ENCODE measurements at regions not wholly inside any gene's neighbourhood (a gene's known extent, or its start where the extent isn't known, plus 50 kb on each side); places are given as distances from the start of the nearest gene placed in this dataset.

DNA sequence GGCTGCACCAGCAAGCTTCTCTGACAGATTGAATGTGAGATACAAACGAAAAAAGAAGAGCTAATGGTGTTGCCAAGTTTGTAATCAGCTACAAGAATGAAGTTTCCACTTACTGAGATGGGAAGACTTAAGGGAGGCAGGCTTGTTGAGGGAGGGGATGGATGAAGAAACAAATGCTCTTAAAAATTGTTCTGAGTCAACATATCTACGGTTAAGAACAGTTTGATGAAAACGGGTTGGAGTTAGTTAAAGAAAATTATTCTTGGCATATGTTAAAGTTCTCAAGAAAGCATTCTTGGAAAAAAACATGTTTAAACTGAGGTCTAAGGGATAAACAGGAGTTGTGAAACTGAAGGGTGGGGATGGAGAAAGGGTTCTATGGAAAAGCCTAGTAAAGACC, 816.3 kb upstream of the HS3ST1 start:
- Histone ChIP-seq H3K79me2 (ENCODE audit: insufficient read depth, low read length) (no peaks in the 10 kb centered on the region), H3K4me1 (ENCODE audit: control insufficient read depth in 1 of 2, insufficient read depth in 2 of 2, low read length in 2 of 2) (no peaks in the 10 kb centered on the region), H3K36me3 (ENCODE audit: control insufficient read depth in 1 of 2, insufficient read depth in 2 of 2, low read length in 2 of 2) (no peaks in the 10 kb centered on the region), H3K4me2 (ENCODE audit: low read length) (no peak overlapping the region), H3K27me3 (ENCODE audit: insufficient read depth, low read length) (0 out of 2 replicates have a peak, but pooled peaks cover 4% of the 10 kb centered on the region), H3K9me2 (ENCODE audit: insufficient read depth) (no peaks in the 10 kb centered on the region), H3K27ac (ENCODE audit: low read depth, low read length) (no peak overlapping the region), H4K20me1 (ENCODE audit: insufficient read depth) (no peaks in the 10 kb centered on the region), H3K9me3 (ENCODE audit: control insufficient read depth in 1 of 2, insufficient read depth in 1 of 2, low read depth in 1 of 2, low read length in 2 of 2) (no peaks in the 10 kb centered on the region), H3K9ac (ENCODE audit: low read length) (no peak overlapping the region), H2AFZ (ENCODE audit: low read depth, low read length, poor library complexity, severe bottlenecking) (no peak overlapping the region), H3K4me3 (replicated peaks in 1 of 2; ENCODE audit: low read depth in 1 of 2, low read length in 2 of 2) (no peak overlapping the region)
- CTCF ChIA-PET, result interaction anchor here (0.7 kb wide), 1 partner anchor 19 kb away, joined by 3 read pairs; no protein-coding TSS in a partner anchor
- POLR2A ChIA-PET, result no interaction called here
- ATAC-seq (no peak), DNase-seq (ENCODE audit: low read depth, low spot score) (no peak)
- RAD21 ChIA-PET (ENCODE audit: low non-redundant PET in 1 of 2, low total read pairs in 2 of 2, uncharacterized antibody in 2 of 2, unreplicated experiment in 2 of 2), result no interaction called here
- BruUV-seq (replicated peaks), result no TSS peak
- intact Hi-C loops (cut with micrococcal nuclease), result no loop called here
- TF ChIP-seq ZFX (IDR thresholded peaks at IDR 0.05) (no peak), ELF1 (IDR thresholded peaks at IDR 0.05; ENCODE audit: borderline replicate concordance, low read depth) (no peak)

DNA sequence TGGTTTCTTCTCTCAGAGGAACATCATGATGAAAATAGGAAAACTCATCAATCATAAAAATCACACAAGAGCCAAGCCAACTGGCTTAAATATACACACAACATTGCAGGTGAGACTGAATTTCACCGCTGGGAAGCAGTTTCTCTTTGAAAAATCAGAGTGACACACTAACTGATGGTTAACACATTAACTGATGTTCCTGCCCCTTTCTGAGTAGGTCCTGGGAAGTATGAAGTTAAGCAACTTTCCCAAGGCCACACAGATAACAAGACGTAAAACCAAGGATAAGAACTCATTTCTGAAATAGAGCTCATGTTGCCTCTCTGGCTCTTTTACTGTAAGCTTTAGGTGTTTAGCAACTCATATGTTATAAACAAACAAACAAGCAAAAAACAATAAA, 813.7 kb upstream of the HS3ST1 start:
- no peak overlapping the region for H3K4me2 ChIP-seq (ENCODE audit: low read length)
- no TSS peak for BruUV-seq (replicated peaks)
- no peak overlapping the region for H3K4me3 ChIP-seq (replicated peaks in 1 of 2; ENCODE audit: low read depth in 1 of 2, low read length in 2 of 2)
- DNase-seq (ENCODE audit: low read depth, low spot score) (no peak), ATAC-seq (no peak)
- CTCF ChIA-PET, result no interaction called here
- H3K9me3 ChIP-seq (ENCODE audit: control insufficient read depth in 1 of 2, insufficient read depth in 1 of 2, low read depth in 1 of 2, low read length in 2 of 2), result no peaks in the 10 kb centered on the region
- no peaks in the 10 kb centered on the region for H3K36me3 ChIP-seq (ENCODE audit: control insufficient read depth in 1 of 2, insufficient read depth in 2 of 2, low read length in 2 of 2)
- no peak overlapping the region for H2AFZ ChIP-seq (ENCODE audit: low read depth, low read length, poor library complexity, severe bottlenecking)
- intact Hi-C loops (cut with micrococcal nuclease), result no loop called here
- H3K79me2 ChIP-seq (ENCODE audit: insufficient read depth, low read length), result no peaks in the 10 kb centered on the region
- H3K4me1 ChIP-seq (ENCODE audit: control insufficient read depth in 1 of 2, insufficient read depth in 2 of 2, low read length in 2 of 2), result no peaks in the 10 kb centered on the region
- no peak overlapping the region for H3K9ac ChIP-seq (ENCODE audit: low read length)
- no peak overlapping the region for H3K27ac ChIP-seq (ENCODE audit: low read depth, low read length)
- H3K9me2 ChIP-seq (ENCODE audit: insufficient read depth), result no peaks in the 10 kb centered on the region
- RAD21 ChIA-PET (ENCODE audit: low non-redundant PET in 1 of 2, low total read pairs in 2 of 2, uncharacterized antibody in 2 of 2, unreplicated experiment in 2 of 2), result no interaction called here
- 0 out of 2 replicates have a peak, but pooled peaks cover 4% of the 10 kb centered on the region for H3K27me3 ChIP-seq (ENCODE audit: insufficient read depth, low read length)
- POLR2A ChIA-PET, result no interaction called here
- no peaks in the 10 kb centered on the region for H4K20me1 ChIP-seq (ENCODE audit: insufficient read depth)
- TF ChIP-seq, protein P1, sequence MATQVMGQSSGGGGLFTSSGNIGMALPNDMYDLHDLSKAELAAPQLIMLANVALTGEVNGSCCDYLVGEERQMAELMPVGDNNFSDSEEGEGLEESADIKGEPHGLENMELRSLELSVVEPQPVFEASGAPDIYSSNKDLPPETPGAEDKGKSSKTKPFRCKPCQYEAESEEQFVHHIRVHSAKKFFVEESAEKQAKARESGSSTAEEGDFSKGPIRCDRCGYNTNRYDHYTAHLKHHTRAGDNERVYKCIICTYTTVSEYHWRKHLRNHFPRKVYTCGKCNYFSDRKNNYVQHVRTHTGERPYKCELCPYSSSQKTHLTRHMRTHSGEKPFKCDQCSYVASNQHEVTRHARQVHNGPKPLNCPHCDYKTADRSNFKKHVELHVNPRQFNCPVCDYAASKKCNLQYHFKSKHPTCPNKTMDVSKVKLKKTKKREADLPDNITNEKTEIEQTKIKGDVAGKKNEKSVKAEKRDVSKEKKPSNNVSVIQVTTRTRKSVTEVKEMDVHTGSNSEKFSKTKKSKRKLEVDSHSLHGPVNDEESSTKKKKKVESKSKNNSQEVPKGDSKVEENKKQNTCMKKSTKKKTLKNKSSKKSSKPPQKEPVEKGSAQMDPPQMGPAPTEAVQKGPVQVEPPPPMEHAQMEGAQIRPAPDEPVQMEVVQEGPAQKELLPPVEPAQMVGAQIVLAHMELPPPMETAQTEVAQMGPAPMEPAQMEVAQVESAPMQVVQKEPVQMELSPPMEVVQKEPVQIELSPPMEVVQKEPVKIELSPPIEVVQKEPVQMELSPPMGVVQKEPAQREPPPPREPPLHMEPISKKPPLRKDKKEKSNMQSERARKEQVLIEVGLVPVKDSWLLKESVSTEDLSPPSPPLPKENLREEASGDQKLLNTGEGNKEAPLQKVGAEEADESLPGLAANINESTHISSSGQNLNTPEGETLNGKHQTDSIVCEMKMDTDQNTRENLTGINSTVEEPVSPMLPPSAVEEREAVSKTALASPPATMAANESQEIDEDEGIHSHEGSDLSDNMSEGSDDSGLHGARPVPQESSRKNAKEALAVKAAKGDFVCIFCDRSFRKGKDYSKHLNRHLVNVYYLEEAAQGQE (IDR thresholded peaks at IDR 0.05; ENCODE audit: low read depth), result no peak
- TF ChIP-seq, protein P2, sequence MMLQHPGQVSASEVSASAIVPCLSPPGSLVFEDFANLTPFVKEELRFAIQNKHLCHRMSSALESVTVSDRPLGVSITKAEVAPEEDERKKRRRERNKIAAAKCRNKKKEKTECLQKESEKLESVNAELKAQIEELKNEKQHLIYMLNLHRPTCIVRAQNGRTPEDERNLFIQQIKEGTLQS (IDR thresholded peaks at IDR 0.05), result no peak
- TF ChIP-seq ZFX (IDR thresholded peaks at IDR 0.05), result no peak
- TF ChIP-seq CEBPB (IDR thresholded peaks at IDR 0.05; ENCODE audit: low read depth), result no peak
- TF ChIP-seq ZNF274 (IDR thresholded peaks at IDR 0.05; ENCODE audit: low read depth, low read length), result no peak
- no peak for TF ChIP-seq EGR1 (IDR thresholded peaks at IDR 0.05; ENCODE audit: low read depth)
- TF ChIP-seq CBX3 (IDR thresholded peaks at IDR 0.05; ENCODE audit: low read depth), result no peak
- TF ChIP-seq, protein P3, sequence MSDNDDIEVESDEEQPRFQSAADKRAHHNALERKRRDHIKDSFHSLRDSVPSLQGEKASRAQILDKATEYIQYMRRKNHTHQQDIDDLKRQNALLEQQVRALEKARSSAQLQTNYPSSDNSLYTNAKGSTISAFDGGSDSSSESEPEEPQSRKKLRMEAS (IDR thresholded peaks at IDR 0.05), result no peak
- TF ChIP-seq SP1 (IDR thresholded peaks at IDR 0.05; ENCODE audit: low read depth), result no peak
- no peak for TF ChIP-seq FOSL1 (IDR thresholded peaks at IDR 0.05; ENCODE audit: low read depth)
- no peak for TF ChIP-seq ELF1 (IDR thresholded peaks at IDR 0.05; ENCODE audit: borderline replicate concordance, low read depth)
- no peak for TF ChIP-seq RAD21 (IDR thresholded peaks at IDR 0.05; ENCODE audit: low read depth)
- no peak for TF ChIP-seq POLR2AphosphoS5 (IDR thresholded peaks at IDR 0.05; ENCODE audit: low read depth, low read length)
- TF ChIP-seq, protein P4, sequence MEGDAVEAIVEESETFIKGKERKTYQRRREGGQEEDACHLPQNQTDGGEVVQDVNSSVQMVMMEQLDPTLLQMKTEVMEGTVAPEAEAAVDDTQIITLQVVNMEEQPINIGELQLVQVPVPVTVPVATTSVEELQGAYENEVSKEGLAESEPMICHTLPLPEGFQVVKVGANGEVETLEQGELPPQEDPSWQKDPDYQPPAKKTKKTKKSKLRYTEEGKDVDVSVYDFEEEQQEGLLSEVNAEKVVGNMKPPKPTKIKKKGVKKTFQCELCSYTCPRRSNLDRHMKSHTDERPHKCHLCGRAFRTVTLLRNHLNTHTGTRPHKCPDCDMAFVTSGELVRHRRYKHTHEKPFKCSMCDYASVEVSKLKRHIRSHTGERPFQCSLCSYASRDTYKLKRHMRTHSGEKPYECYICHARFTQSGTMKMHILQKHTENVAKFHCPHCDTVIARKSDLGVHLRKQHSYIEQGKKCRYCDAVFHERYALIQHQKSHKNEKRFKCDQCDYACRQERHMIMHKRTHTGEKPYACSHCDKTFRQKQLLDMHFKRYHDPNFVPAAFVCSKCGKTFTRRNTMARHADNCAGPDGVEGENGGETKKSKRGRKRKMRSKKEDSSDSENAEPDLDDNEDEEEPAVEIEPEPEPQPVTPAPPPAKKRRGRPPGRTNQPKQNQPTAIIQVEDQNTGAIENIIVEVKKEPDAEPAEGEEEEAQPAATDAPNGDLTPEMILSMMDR (IDR thresholded peaks at IDR 0.05 in 2 of 3, conservative IDR thresholded peaks at IDR 0.05 in 1 of 3; ENCODE audit: borderline replicate concordance in 1 of 3, insufficient read depth in 1 of 3, low read depth in 2 of 3, low read length in 2 of 3), result no peak
- no peak for TF ChIP-seq EZH2phosphoT487 (IDR thresholded peaks at IDR 0.05; ENCODE audit: borderline replicate concordance)
